ENCODE measurements at regions not wholly inside any gene's neighbourhood (a gene's known extent, or its start where the extent isn't known, plus 50 kb on each side); places are given as distances from the start of the nearest gene placed in this dataset.

GRCh38 chr11:128288368-128288767, 299.0 kb downstream of the ETS1 start:
- ATAC-seq (no peak), DNase-seq (no peak)
- intact Hi-C loops (cut with DNase I, micrococcal nuclease): loop anchor here (10.0 kb wide), 2 partner anchors 114 to 336 kb away; no protein-coding TSS in a partner anchor

GRCh38 chr11:128285321-128285720, 302.0 kb downstream of the ETS1 start:
- ATAC-seq: no peak

GRCh38 chr11:128284634-128285033, 302.7 kb downstream of the ETS1 start:
- no peak for ATAC-seq
- DNase-seq: no peak
- intact Hi-C loops (cut with DNase I, micrococcal nuclease): loop anchor here (10.0 kb wide), 2 partner anchors 110 to 340 kb away; no protein-coding TSS in a partner anchor

More at GRCh38 chr11:128285321-128285720, 302.0 kb downstream of the ETS1 start:
- no peak for DNase-seq
- intact Hi-C loops (cut with DNase I, micrococcal nuclease): loop anchor here (10.0 kb wide), 2 partner anchors 111 to 339 kb away; no protein-coding TSS in a partner anchor

GRCh38 chr11:128283451-128283850, 303.9 kb downstream of the ETS1 start:
- intact Hi-C loops (cut with DNase I, micrococcal nuclease): loop anchor here (10.0 kb wide), 2 partner anchors 109 to 341 kb away; no protein-coding TSS in a partner anchor
- DNase-seq (no peak), ATAC-seq (no peak)

- DNase-seq (no peak), ATAC-seq (no peak)
- intact Hi-C loops (cut with DNase I, micrococcal nuclease): loop anchor here (10.0 kb wide), 2 partner anchors 107 to 343 kb away; no protein-coding TSS in a partner anchor
Observed at GRCh38 chr11:128282053-128282452, 305.3 kb downstream of the ETS1 start.

- intact Hi-C loops (cut with DNase I, micrococcal nuclease): loop anchor here (10.0 kb wide), 2 partner anchors 105 to 345 kb away; no protein-coding TSS in a partner anchor
- no peak for DNase-seq
- no peak for ATAC-seq
Observed at GRCh38 chr11:128279866-128280265, 307.5 kb downstream of the ETS1 start.

GRCh38 chr11:128273736-128274135, 313.6 kb downstream of the ETS1 start:
- no peak for DNase-seq
- ATAC-seq: no peak
- intact Hi-C loops (cut with DNase I, micrococcal nuclease): no loop called here

- ATAC-seq (no peak), DNase-seq (no peak)
- intact Hi-C loops (cut with DNase I, micrococcal nuclease): no loop called here
Observed at GRCh38 chr11:128271401-128271800, 316.0 kb downstream of the ETS1 start.

- intact Hi-C loops (cut with DNase I, micrococcal nuclease): no loop called here
- DNase-seq (no peak), ATAC-seq (no peak)
Observed at GRCh38 chr11:128269466-128269865, 317.9 kb downstream of the ETS1 start.

- ATAC-seq (no peak), DNase-seq (no peak)
- intact Hi-C loops (cut with DNase I, micrococcal nuclease): no loop called here
Observed at GRCh38 chr11:128266893-128267292, 320.5 kb downstream of the ETS1 start.

- ATAC-seq: no peak
- intact Hi-C loops (cut with DNase I, micrococcal nuclease): no loop called here
- DNase-seq: no peak
Observed at GRCh38 chr11:128262463-128263345, 324.7 kb downstream of the ETS1 start.

- ATAC-seq (no peak), DNase-seq (no peak)
- intact Hi-C loops (cut with DNase I, micrococcal nuclease): no loop called here
Observed at GRCh38 chr11:128261011-128261421, 326.3 kb downstream of the ETS1 start.

GRCh38 chr11:128260398-128260797, 327.0 kb downstream of the ETS1 start:
- DNase-seq (no peak), ATAC-seq (no peak)
- intact Hi-C loops (cut with DNase I, micrococcal nuclease): no loop called here

GRCh38 chr11:128259816-128260215, 327.5 kb downstream of the ETS1 start:
- DNase-seq: no peak
- intact Hi-C loops (cut with DNase I, micrococcal nuclease): no loop called here
- no peak for ATAC-seq

- DNase-seq: no peak
- intact Hi-C loops (cut with DNase I, micrococcal nuclease): no loop called here
- no peak for ATAC-seq
Observed at GRCh38 chr11:128254941-128255340, 332.4 kb downstream of the ETS1 start.

- intact Hi-C loops (cut with DNase I, micrococcal nuclease): no loop called here
- no peak for DNase-seq
Observed at GRCh38 chr11:128251140-128251539, 336.2 kb downstream of the ETS1 start.

GRCh38 chr11:128250482-128250881, 336.9 kb downstream of the ETS1 start:
- intact Hi-C loops (cut with DNase I, micrococcal nuclease): no loop called here
- no peak for ATAC-seq
- no peak for DNase-seq

More at GRCh38 chr11:128251140-128251539, 336.2 kb downstream of the ETS1 start:
- ATAC-seq: no peak

- no peak for DNase-seq
- no peak for ATAC-seq
- intact Hi-C loops (cut with DNase I, micrococcal nuclease): no loop called here
Observed at GRCh38 chr11:128246810-128247594, 340.4 kb downstream of the ETS1 start.

GRCh38 chr11:128246364-128246801, 341.0 kb downstream of the ETS1 start:
- ATAC-seq (no peak), DNase-seq (no peak)
- intact Hi-C loops (cut with DNase I, micrococcal nuclease): no loop called here
